H9 (cell line): ENCODE measurements at regions not wholly inside any gene's neighbourhood (a gene's known extent, or its start where the extent isn't known, plus 50 kb on each side); places are given as distances from the start of the nearest gene placed in this dataset.

Experiments
- DNase-seq: peaks from one replicate; pipeline ENCODE4 v3.0.0-alpha.2; 2017
- H2AFZ ChIP-seq: one replicate; pipeline ENCODE4 v1.6.1; 2013; ENCODE audit warnings: mild to moderate bottlenecking, low read length, control low read depth, moderate library complexity
- H2AK5ac ChIP-seq: 2 replicates; pipeline ENCODE4 v1.6.1; 2013; ENCODE audit warnings: low read length, control low read depth, mixed read lengths; ENCODE audit not compliant: insufficient read length
- H2BK120ac ChIP-seq: one replicate; pipeline ENCODE4 v1.6.1; 2013; ENCODE audit warnings: low read depth, mild to moderate bottlenecking, low read length, control low read depth, inconsistent platforms; ENCODE audit not compliant: poor library complexity, severe bottlenecking
- H2BK12ac ChIP-seq: 2 replicates; pipeline ENCODE4 v1.6.1; 2013; ENCODE audit warnings: low read length, control low read depth, mixed read lengths, low read depth; ENCODE audit not compliant: insufficient read length
- H2BK15ac ChIP-seq: 2 replicates; pipeline ENCODE4 v1.6.1; 2013; ENCODE audit warnings: low read depth, low read length, control low read depth
- H2BK20ac ChIP-seq: one replicate; pipeline ENCODE4 v1.6.1; 2013; ENCODE audit warnings: low read depth, mild to moderate bottlenecking, low read length, control low read depth, inconsistent platforms; ENCODE audit not compliant: poor library complexity, severe bottlenecking
- H2BK5ac ChIP-seq: 2 replicates; pipeline ENCODE4 v1.6.1; 2013; ENCODE audit warnings: low read length, control low read depth, mixed read lengths; ENCODE audit not compliant: insufficient read length
- H3K14ac ChIP-seq: 2 replicates; pipeline ENCODE4 v1.6.1; 2013; ENCODE audit warnings: low read length, control low read depth; ENCODE audit not compliant: insufficient read depth
- H3K18ac ChIP-seq: 2 replicates; pipeline ENCODE4 v1.6.1; 2013; ENCODE audit warnings: low read depth, mild to moderate bottlenecking, mixed read lengths, low read length, control low read depth; ENCODE audit not compliant: insufficient read length
- H3K23ac ChIP-seq: 2 replicates; pipeline ENCODE4 v1.6.1; 2013; ENCODE audit warnings: low read length, control low read depth, mixed read lengths, low read depth; ENCODE audit not compliant: insufficient read length
- H3K23me2 ChIP-seq: 2 replicates; pipeline ENCODE4 v1.6.1; 2013; ENCODE audit warnings: low read depth, mild to moderate bottlenecking, mixed read lengths, low read length, control low read depth; ENCODE audit not compliant: insufficient read length, poor library complexity, severe bottlenecking
- H3K27ac ChIP-seq: 2 replicates; pipeline ENCODE4 v1.5.1; 2013; ENCODE audit warnings: low read length, control low read depth, mixed read lengths, low read depth; ENCODE audit not compliant: insufficient read length
- H3K27me3 ChIP-seq: 2 replicates; pipeline ENCODE4 v1.6.1; 2013; ENCODE audit warnings: low read length, control low read depth, inconsistent platforms; ENCODE audit not compliant: insufficient read depth
- H3K4ac ChIP-seq: 2 replicates; pipeline ENCODE4 v1.6.1; 2013; ENCODE audit warnings: low read depth, mild to moderate bottlenecking, control low read depth, inconsistent platforms, low read length, moderate library complexity
- H3K4me1 ChIP-seq: 2 replicates; pipeline ENCODE4 v1.6.1; 2013; ENCODE audit warnings: low read length, control low read depth, inconsistent platforms; ENCODE audit not compliant: insufficient read depth
- H3K4me2 ChIP-seq: 2 replicates; pipeline ENCODE4 v1.6.1; 2013; ENCODE audit warnings: low read length, control low read depth, mixed read lengths; ENCODE audit not compliant: insufficient read length, insufficient read depth
- H3K56ac ChIP-seq: 2 replicates; pipeline ENCODE4 v1.6.1; 2013; ENCODE audit warnings: low read depth, mild to moderate bottlenecking, mixed read lengths, low read length, control low read depth; ENCODE audit not compliant: insufficient read length
- H3K79me1 ChIP-seq: 2 replicates; pipeline ENCODE4 v1.6.1; 2013; ENCODE audit warnings: low read depth, mild to moderate bottlenecking, moderate library complexity, low read length, control low read depth, inconsistent platforms; ENCODE audit not compliant: insufficient read depth, poor library complexity, severe bottlenecking
- H3K79me2 ChIP-seq: 2 replicates; pipeline ENCODE4 v1.6.1; 2013; ENCODE audit warnings: low read length, control low read depth, inconsistent platforms; ENCODE audit not compliant: insufficient read depth
- H3K9ac ChIP-seq: 2 replicates; pipeline ENCODE4 v1.6.1; 2013; ENCODE audit warnings: low read length, control low read depth, mixed read lengths; ENCODE audit not compliant: insufficient read length; ENCODE audit errors: extremely low read depth
- H3K9me3 ChIP-seq: one replicate; pipeline ENCODE4 v1.6.1; 2013; ENCODE audit warnings: low read depth, low read length, inconsistent platforms; ENCODE audit not compliant: control insufficient read depth
- H3T11ph ChIP-seq: one replicate; pipeline ENCODE4 v1.6.1; 2013; ENCODE audit warnings: mild to moderate bottlenecking, low read length, control low read depth, inconsistent platforms
- H4K20me1 ChIP-seq: one replicate; pipeline ENCODE4 v1.6.1; 2013; ENCODE audit not compliant: control insufficient read depth, insufficient read length, insufficient read depth
- H4K5ac ChIP-seq: 2 replicates; pipeline ENCODE4 v1.6.1; 2013; ENCODE audit warnings: low read depth, mild to moderate bottlenecking, mixed read lengths, low read length, control low read depth; ENCODE audit not compliant: insufficient read length
- H4K8ac ChIP-seq: replicated peaks from 2 replicates; pipeline ENCODE4 v1.6.1; 2013; ENCODE audit warnings: low read length, control low read depth, mixed read lengths, low read depth; ENCODE audit not compliant: insufficient read length
- H4K91ac ChIP-seq: 2 replicates; pipeline ENCODE4 v1.6.1; 2013; ENCODE audit warnings: low read depth, mild to moderate bottlenecking, moderate library complexity, mixed read lengths, low read length, control low read depth; ENCODE audit not compliant: insufficient read length
- H3K27ac Mint-ChIP-seq, 3 experiments: 2 replicates in 2 of 3; 3 replicates in 1 of 3; pipeline ENCODE4 v1.8.0; 2020 to 2021; ENCODE audit warnings: mixed read lengths in 3 of 3, mild to moderate bottlenecking in 1 of 3, moderate library complexity in 1 of 3
- H3K27me3 Mint-ChIP-seq: 2 replicates; pipeline ENCODE4 v1.8.0; 2021; ENCODE audit warnings: low read depth, mild to moderate bottlenecking, moderate library complexity, mixed read lengths
- H3K36me3 Mint-ChIP-seq, 3 experiments: 2 replicates in 2 of 3; 3 replicates in 1 of 3; pipeline ENCODE4 v1.8.0; 2020 to 2021; ENCODE audit warnings: low read depth in 3 of 3, mixed read lengths in 3 of 3; ENCODE audit not compliant: insufficient read depth in 1 of 3
- H3K4me1 Mint-ChIP-seq, 2 experiments: 2 replicates each; pipeline ENCODE4 v1.8.0; 2020; ENCODE audit warnings: mixed read lengths in 2 of 2
- H3K4me3 Mint-ChIP-seq, 2 experiments: 2 replicates in 1 of 2; 3 replicates in 1 of 2; pipeline ENCODE4 v1.8.0; 2020 to 2021; ENCODE audit warnings: mild to moderate bottlenecking in 2 of 2, mixed read lengths in 2 of 2, moderate library complexity in 1 of 2
- H3K9me3 Mint-ChIP-seq, 2 experiments: 2 replicates in 1 of 2; 3 replicates in 1 of 2; pipeline ENCODE4 v1.8.0; 2020; ENCODE audit warnings: mild to moderate bottlenecking in 2 of 2, mixed read lengths in 2 of 2, moderate library complexity in 1 of 2
- CTCF ChIP-seq: fragments of 200-600 bp; sonication (generic); conservative IDR thresholded peaks from 3 replicates; pipeline ENCODE4 v1.8.0; 2021; ENCODE audit warnings: antibody characterized with exemption, mild to moderate bottlenecking
- WGBS: extraction: QIAGEN DNeasy Blood & Tissue Kit; methylation state at CpG from one replicate; pipeline ENCODE4 v1.1.7; 2013; ENCODE audit warnings: missing lambda C conversion rate, low lambda C conversion rate, mixed read lengths; ENCODE audit not compliant: insufficient read length; ENCODE audit errors: extremely low coverage; 5-methylcytosine and 5-hydroxymethylcytosine counted together

- Mint-ChIP-seq H3K4me3 (no peak overlapping the region), H3K27ac (no peak overlapping the region), H3K4me1 (no peaks in the 10 kb centered on the region), H3K27me3 (peaks cover 30% of the 10 kb centered on the region), H3K9me3 (peaks cover 1 to 3% of the 10 kb centered on the region in 2 experiments; a peak in 3 of 5 replicates), H3K36me3 (no peaks in the 10 kb centered on the region)
- Histone ChIP-seq H3K4me2 (no peak overlapping the region), H4K20me1 (no peaks in the 10 kb centered on the region), H2AFZ (no peak overlapping the region), H2BK15ac (no peak overlapping the region), H3K4ac (no peak overlapping the region), H2BK120ac (no peak overlapping the region), H4K8ac (no peak overlapping the region), H2BK20ac (no peak overlapping the region), H3K79me1 (no peaks in the 10 kb centered on the region), H3K27me3 (no peaks in the 10 kb centered on the region), H3K4me1 (no peaks in the 10 kb centered on the region), H3K79me2 (no peaks in the 10 kb centered on the region), H3K14ac (no peak overlapping the region), H2BK12ac (no peak overlapping the region), H3K23me2 (no peaks in the 10 kb centered on the region), H3K9ac (no peak overlapping the region), H3K18ac (no peak overlapping the region), H2AK5ac (no peak overlapping the region), H3K27ac (no peak overlapping the region), H2BK5ac (no peak overlapping the region), H3K9me3 (no peaks in the 10 kb centered on the region), H3T11ph (no peak overlapping the region), H4K5ac (no peak overlapping the region), H3K23ac (no peak overlapping the region), H4K91ac (no peak overlapping the region), H3K56ac (no peak overlapping the region)
- no peak for DNase-seq
- TF ChIP-seq CTCF: no peak
- no CpG with 5 or more reads among the region's 4 CpGs for WGBS
Measured at GRCh38 chr14:93868165-93868564, 59.0 kb upstream of the FAM181A start.
